K562 (cell line): ENCODE measurements at regions not wholly inside any gene's neighbourhood (a gene's known extent, or its start where the extent isn't known, plus 50 kb on each side); places are given as distances from the start of the nearest gene placed in this dataset.

Source experiments
- ATAC-seq: fragments of 200-7000 bp; cut with Tn5 transposase; 3 replicates; pipeline ENCODE4 v1.9.1; 2020; ENCODE audit warnings: moderate library complexity
- BruUV-seq: library from RNA; stranded (reverse); fragments of 400-500 nt; replicated peaks from 2 replicates; lab custom pipeline; 2021; lab: Mats Ljungman, UMichigan
- CTCF ChIA-PET: fragments of 300-600 bp; formaldehyde crosslinking; extraction: SDS; loops from one replicate; lab custom pipeline; 2021; ENCODE audit warnings: low intra/inter-chr PET ratio; lab: Yijun Ruan, JAX
- POLR2A ChIA-PET: fragments of 300-600, 350-650 bp; sonication (Branson Sonifier 250); formaldehyde crosslinking; extraction: SDS; loops from one replicate; lab custom pipeline; 2021; ENCODE audit warnings: antibody characterized with exemption, inconsistent platforms; lab: Yijun Ruan, JAX
- DNase-seq, 4 experiments: peaks; one replicate each; pipeline versions ENCODE4 v3.0.0 to v3.0.0-alpha.2; 2011 to 2018; ENCODE audit warnings: low spot score in 3 of 4, mixed read lengths in 3 of 4; ENCODE audit errors: extremely low read depth in 1 of 4
- FAIRE-seq: peaks from 2 replicates; lab custom pipeline; 2011; peaks lifted over from hg19 to GRCh38; lab: Jason Lieb, UNC
- H2AFZ ChIP-seq: 2 replicates; pipeline ENCODE4 v1.6.0; 2011; ENCODE audit warnings: low read depth, low read length, control low read depth, inconsistent platforms
- H3K27ac ChIP-seq: fragments of 200-600 bp; 3 replicates; pipeline ENCODE4 v1.8.0; 2011; ENCODE audit warnings: low read depth, mild to moderate bottlenecking, control low read depth, inconsistent platforms, low read length, moderate library complexity, mixed read lengths; ENCODE audit errors: extremely low read depth
- H3K27me3 ChIP-seq, 2 experiments: fragments of 300-600 bp in 1 of 2; 2 replicates in 1 of 2; 3 replicates in 1 of 2; pipeline versions ENCODE4 v1.6.0 to v1.8.0; 2011; ENCODE audit warnings: inconsistent platforms in 2 of 2, low read length in 2 of 2, mild to moderate bottlenecking in 1 of 2, mixed read lengths in 1 of 2, moderate library complexity in 1 of 2; ENCODE audit not compliant: control insufficient read depth in 2 of 2, insufficient read depth in 2 of 2
- H3K36me3 ChIP-seq: fragments of 300-600 bp; 3 replicates; pipeline ENCODE4 v1.8.0; 2011; ENCODE audit warnings: mild to moderate bottlenecking, low read length, inconsistent platforms; ENCODE audit not compliant: control insufficient read depth, insufficient read depth
- H3K4me1 ChIP-seq, 2 experiments: fragments of 200-600 bp in 1 of 2; replicated peaks in 1 of 2; 2 replicates in 1 of 2; 3 replicates in 1 of 2; pipeline versions ENCODE4 v1.5.1 to v1.8.0; 2011; ENCODE audit warnings: inconsistent platforms in 2 of 2, low read length in 2 of 2, mild to moderate bottlenecking in 1 of 2, mixed read lengths in 1 of 2, moderate library complexity in 1 of 2; ENCODE audit not compliant: control insufficient read depth in 2 of 2, insufficient read depth in 2 of 2
- H3K4me2 ChIP-seq: 2 replicates; pipeline ENCODE4 v1.6.1; 2011; ENCODE audit warnings: low read length, control low read depth, inconsistent platforms, mixed read lengths; ENCODE audit not compliant: insufficient read depth
- H3K4me3 ChIP-seq: fragments of 200-600 bp; sonication (generic), shearing (Covaris generic); 2 replicates; pipeline ENCODE4 v1.5.1; 2016; ENCODE audit warnings: control low read depth, inconsistent platforms
- H3K79me2 ChIP-seq: fragments of 200-600 bp; 3 replicates; pipeline ENCODE4 v1.8.0; 2011; ENCODE audit warnings: low read length, inconsistent platforms; ENCODE audit not compliant: control insufficient read depth, insufficient read depth
- H3K9ac ChIP-seq, 2 experiments: 2 replicates each; pipeline versions ENCODE4 v1.6.0 to v1.6.1; 2011; ENCODE audit warnings: low read depth in 2 of 2, low read length in 2 of 2, control low read depth in 1 of 2, inconsistent platforms in 1 of 2, mild to moderate bottlenecking in 1 of 2, mixed read lengths in 1 of 2; ENCODE audit not compliant: insufficient read depth in 1 of 2
- H3K9me1 ChIP-seq: one replicate; pipeline ENCODE4 v1.6.0; 2011; ENCODE audit warnings: inconsistent platforms, mild to moderate bottlenecking, low read length, moderate library complexity; ENCODE audit not compliant: control insufficient read depth, insufficient read depth
- H3K9me3 ChIP-seq: replicated peaks from 2 replicates; pipeline ENCODE4 v1.5.1; 2011; ENCODE audit warnings: low read depth, low read length, inconsistent platforms; ENCODE audit not compliant: control insufficient read depth, insufficient read depth
- H4K20me1 ChIP-seq: replicated peaks from 2 replicates; pipeline ENCODE4 v1.6.1; 2011; ENCODE audit warnings: low read length, inconsistent platforms, mixed read lengths; ENCODE audit not compliant: control insufficient read depth, insufficient read depth
- ARID1B ChIP-seq: fragments of 450-650 bp; IDR thresholded peaks from 2 replicates; pipeline ENCODE4 v1.6.1; 2016; ENCODE audit warnings: antibody characterized with exemption, mild to moderate bottlenecking, inconsistent platforms
- CBX8 ChIP-seq: fragments of 200-600 bp; sonication (generic); IDR thresholded peaks from 2 replicates; pipeline ENCODE4 v1.6.1; 2012; ENCODE audit warnings: borderline replicate concordance, mixed run types, low read depth, mild to moderate bottlenecking, moderate library complexity, mixed read lengths, low read length, control low read depth, inconsistent platforms; ENCODE audit not compliant: poor library complexity, severe bottlenecking; ENCODE audit errors: extremely low read depth
- GABPB1 ChIP-seq: sonication (generic); formaldehyde crosslinking; IDR thresholded peaks from 2 replicates; pipeline ENCODE4 v1.8.0; 2022; ENCODE audit warnings: mild to moderate bottlenecking, missing genetic modification reagents
- MIER1 ChIP-seq: fragments of 450-650 bp; IDR thresholded peaks from 2 replicates; pipeline ENCODE4 v1.6.1; 2016; ENCODE audit warnings: antibody characterized with exemption, mild to moderate bottlenecking, low read depth
- NR3C1 ChIP-seq: sonication (generic); formaldehyde crosslinking; IDR thresholded peaks from 2 replicates; pipeline ENCODE4 v1.8.1; 2022; ENCODE audit warnings: missing genetic modification reagents
- RBM15 ChIP-seq: fragments of 200-400 bp; formaldehyde crosslinking; IDR thresholded peaks from 2 replicates; pipeline ENCODE4 v1.6.1; 2018; ENCODE audit warnings: mild to moderate bottlenecking, low read length, moderate library complexity; ENCODE audit not compliant: insufficient read depth
- SIX5 ChIP-seq, 2 experiments: IDR thresholded peaks; 2 replicates each; pipeline ENCODE4 v1.6.1; 2011; ENCODE audit warnings: low read length in 2 of 2, borderline replicate concordance in 1 of 2, low read depth in 1 of 2, mild to moderate bottlenecking in 1 of 2, moderate library complexity in 1 of 2; ENCODE audit not compliant: insufficient read depth in 1 of 2
- SREBF2 ChIP-seq: sonication (generic); formaldehyde crosslinking; IDR thresholded peaks from 2 replicates; pipeline ENCODE4 v1.4.0; 2020; ENCODE audit warnings: mild to moderate bottlenecking, missing genetic modification reagents
- SRF ChIP-seq, 2 experiments: fragments of 250-450, 450-650 bp in 1 of 2; sonication (Bioruptor Pico) in 1 of 2; sonication (generic) in 1 of 2; formaldehyde crosslinking; IDR thresholded peaks; 2 replicates each; pipeline versions ENCODE4 v1.5.0 to v1.5.1; 2020 to 2022; ENCODE audit warnings: mild to moderate bottlenecking in 1 of 2, missing genetic modification reagents in 1 of 2
- WGBS: fragments of 100-300 bp; shearing (Covaris generic); methylation state at CpG from one replicate; pipeline ENCODE4 v1.1.6; 2016; ENCODE audit warnings: low coverage, mixed read lengths; ENCODE audit not compliant: insufficient coverage; ENCODE audit errors: missing lambda C conversion rate; 5-methylcytosine and 5-hydroxymethylcytosine counted together
- in situ Hi-C: fragments of 300-500 bp; cut with MboI; formaldehyde crosslinking; loops from 4 replicates; pipeline ENCODE4 v1.15.0; 2018; ENCODE audit warnings: inconsistent platforms, mixed read lengths
- intact Hi-C: fragments of 100-400 bp; cut with micrococcal nuclease; formaldehyde crosslinking; loops from 2 replicates; pipeline ENCODE4 v1.14.2; 2022
- TF ChIP-seq, protein P1 (sequence below): sonication (generic); formaldehyde crosslinking; IDR thresholded peaks from 2 replicates; pipeline ENCODE4 v1.8.0; 2023; ENCODE audit warnings: mild to moderate bottlenecking, missing genetic modification reagents

- BruUV-seq = no TSS peak
- ATAC-seq = no peak
Observed at GRCh38 chr3:127097072-127097405, 95.9 kb upstream of the PRR23E start.

DNA sequence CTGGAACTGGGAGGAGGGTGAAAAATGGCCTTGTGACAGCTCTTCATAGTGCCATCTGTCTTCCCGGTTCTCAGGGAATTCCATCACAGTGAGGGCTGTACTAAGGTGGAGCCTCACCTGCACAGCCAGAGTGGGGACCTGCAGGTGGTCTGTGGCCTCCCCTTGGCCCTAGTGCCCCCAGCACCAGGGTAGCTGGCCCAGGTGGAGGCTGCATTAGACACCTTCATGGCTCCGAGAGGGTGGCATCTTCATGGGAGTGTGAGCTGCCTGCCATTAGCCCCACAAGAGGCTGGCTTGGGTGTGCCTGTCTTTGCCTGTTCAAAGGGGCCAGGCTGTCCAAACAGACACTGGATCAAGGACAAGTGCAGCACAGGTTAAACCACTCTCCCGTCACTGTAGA is 95.5 kb upstream of the PRR23E start:
- FAIRE-seq (no peak), DNase-seq (no peak), ATAC-seq (no peak)
- BruUV-seq = no TSS peak
- H3K4me2 ChIP-seq = no peak overlapping the region
- intact Hi-C loops = no loop called here
- CTCF ChIA-PET = no interaction called here
- no peak overlapping the region for H3K27ac ChIP-seq
- H3K4me1 ChIP-seq = no peaks in the 10 kb centered on the region
- H3K36me3 ChIP-seq = no peaks in the 10 kb centered on the region
- H4K20me1 ChIP-seq = no peaks in the 10 kb centered on the region
- no peaks in the 10 kb centered on the region for H3K79me2 ChIP-seq
- peaks cover 0 to 54% of the 10 kb centered on the region in 2 experiments; a peak in 2 of 5 replicates for H3K27me3 ChIP-seq
- no peak overlapping the region for H2AFZ ChIP-seq
- no peak for TF ChIP-seq SREBF2 (CRISPR knock-in tag)
- no peak for TF ChIP-seq RBM15
- no peak for TF ChIP-seq NR3C1
- TF ChIP-seq CBX8 = no peak
- H3K9ac ChIP-seq = no peak overlapping the region
- POLR2A ChIA-PET = no interaction called here
- H3K9me1 ChIP-seq = no peaks in the 10 kb centered on the region
- in situ Hi-C loops = no loop called here
- H3K9me3 ChIP-seq = no peaks in the 10 kb centered on the region
- H3K4me3 ChIP-seq = no peak overlapping the region
- 0% methylated on average over 2 of the region's 3 CpGs for WGBS

More at GRCh38 chr3:127097072-127097405, 95.9 kb upstream of the PRR23E start:
- WGBS = 0% methylated on average over 3 of the region's 4 CpGs
- no peaks in the 10 kb centered on the region for H3K9me3 ChIP-seq
- TF ChIP-seq MIER1 = no peak
- no peak for TF ChIP-seq GABPB1
- TF ChIP-seq ARID1B = no peak
- TF ChIP-seq, protein P1, sequence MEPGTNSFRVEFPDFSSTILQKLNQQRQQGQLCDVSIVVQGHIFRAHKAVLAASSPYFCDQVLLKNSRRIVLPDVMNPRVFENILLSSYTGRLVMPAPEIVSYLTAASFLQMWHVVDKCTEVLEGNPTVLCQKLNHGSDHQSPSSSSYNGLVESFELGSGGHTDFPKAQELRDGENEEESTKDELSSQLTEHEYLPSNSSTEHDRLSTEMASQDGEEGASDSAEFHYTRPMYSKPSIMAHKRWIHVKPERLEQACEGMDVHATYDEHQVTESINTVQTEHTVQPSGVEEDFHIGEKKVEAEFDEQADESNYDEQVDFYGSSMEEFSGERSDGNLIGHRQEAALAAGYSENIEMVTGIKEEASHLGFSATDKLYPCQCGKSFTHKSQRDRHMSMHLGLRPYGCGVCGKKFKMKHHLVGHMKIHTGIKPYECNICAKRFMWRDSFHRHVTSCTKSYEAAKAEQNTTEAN (CRISPR knock-in tag) = no peak
- TF ChIP-seq SRF (CRISPR knock-in tag; IDR thresholded peaks at IDR 0.05) = no peak
- TF ChIP-seq SIX5 (IDR thresholded peaks at IDR 0.05; ENCODE audit: borderline replicate concordance in 1 of 2, insufficient read depth in 1 of 2, low read depth in 1 of 2, low read length in 2 of 2) = no peak
- TF ChIP-seq, all 486 proteins: peak for 0
- intact Hi-C loops = no loop called here
- no peaks in the 10 kb centered on the region for H3K79me2 ChIP-seq
- no peak overlapping the region for H2AFZ ChIP-seq
- H3K4me2 ChIP-seq = no peak overlapping the region
- no peak for DNase-seq
- H3K4me3 ChIP-seq = no peak overlapping the region
- FAIRE-seq = no peak
- ChIA-PET POLR2A (no interaction called here), CTCF (no interaction called here)
- peaks cover 0 to 57% of the 10 kb centered on the region in 2 experiments; a peak in 2 of 5 replicates for H3K27me3 ChIP-seq
- H3K4me1 ChIP-seq = no peaks in the 10 kb centered on the region
- H3K27ac ChIP-seq = no peak overlapping the region
- H4K20me1 ChIP-seq = no peaks in the 10 kb centered on the region
- in situ Hi-C loops = no loop called here
- H3K9ac ChIP-seq = no peak overlapping the region
- no peaks in the 10 kb centered on the region for H3K36me3 ChIP-seq
- H3K9me1 ChIP-seq = no peaks in the 10 kb centered on the region
